ENCODE measurements at regions not wholly inside any gene's neighbourhood (a gene's known extent, or its start where the extent isn't known, plus 50 kb on each side); places are given as distances from the start of the nearest gene placed in this dataset.

DNA sequence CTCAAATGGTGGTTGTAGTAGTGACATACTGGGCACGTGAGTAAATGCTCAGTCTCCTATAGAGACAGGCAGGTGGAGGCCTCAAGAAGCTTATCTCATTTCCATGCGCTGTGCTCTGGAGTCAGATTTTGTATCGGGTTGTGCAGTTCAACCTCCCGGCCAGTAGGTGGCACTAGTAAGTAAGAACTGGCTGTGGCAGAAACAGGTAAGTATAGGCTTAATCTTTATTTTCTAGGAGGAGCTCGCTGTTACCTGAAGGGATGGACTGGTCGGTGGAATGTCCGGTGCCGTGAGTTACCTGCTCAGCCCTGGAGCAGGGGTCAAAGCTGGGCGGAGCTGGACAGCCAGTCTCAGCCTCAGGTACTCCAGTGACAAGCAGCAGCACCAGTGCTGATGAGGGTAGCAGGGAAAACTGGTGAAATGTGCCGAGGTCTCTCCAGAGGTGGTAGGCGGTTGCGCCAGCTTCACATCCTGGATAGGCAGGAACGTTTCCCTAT, 880.1 kb upstream of the SEMA6A start:
- Histone ChIP-seq H3K4me3 (peak overlapping the region; percentile 1; the same call in 1 of the 2 replicates), H3K9ac (ENCODE audit: control insufficient read depth, insufficient read depth, low read length) (no peak overlapping the region), H3K27ac (ENCODE audit: control insufficient read depth, insufficient read depth) (no peak overlapping the region), H3K79me2 (ENCODE audit: control insufficient read depth, insufficient read depth, low read length) (no peaks in the 10 kb centered on the region), H3K4me1 (ENCODE audit: control insufficient read depth, insufficient read depth, low read length) (no peaks in the 10 kb centered on the region), H4K20me1 (ENCODE audit: control insufficient read depth, insufficient read depth) (no peaks in the 10 kb centered on the region), H3K4me2 (ENCODE audit: control insufficient read depth, insufficient read depth) (peak overlapping the region; percentile 46; the same call in 1 of the 2 replicates), H3K36me3 (ENCODE audit: control insufficient read depth in 2 of 2, insufficient read depth in 2 of 2, low read length in 1 of 2) (no peaks in the 10 kb centered on the region), H3K27me3 (replicated peaks in 1 of 2; ENCODE audit: control insufficient read depth in 2 of 2, insufficient read depth in 2 of 2, low read length in 1 of 2) (no peaks in the 10 kb centered on the region), H3K9me3 (replicated peaks; ENCODE audit: control insufficient read depth, insufficient read depth, low read length) (no peaks in the 10 kb centered on the region), H2AFZ (ENCODE audit: control insufficient read depth, low read depth, low read length) (peak overlapping the region; percentile 65)
- ChIA-PET POLR2A (no interaction called here), CTCF (interaction anchor here (0.5 to 2.9 kb wide), 53 partner anchors 10 to 1339 kb away, joined by 3 to 20 read pairs (median 4); no protein-coding TSS in a partner anchor), SMC1A (ENCODE audit: uncharacterized antibody, unreplicated experiment) (interaction anchor here (0.7 to 1.6 kb wide), 8 partner anchors 11 to 1158 kb away, joined by 3 to 6 read pairs (median 3); no protein-coding TSS in a partner anchor), RAD21 (ENCODE audit: unreplicated experiment) (interaction anchor here (0.6 to 1.9 kb wide), 9 partner anchors 14 to 1501 kb away, joined by 3 to 10 read pairs (median 3); partner anchors contain the start of gene SEMA6A)
- peak; percentile 20 for DNase-seq (ENCODE audit: low read depth, low spot score)
- peak; percentile 84 for FAIRE-seq
- WGBS (ENCODE audit: insufficient coverage, insufficient replicate concordance, low lambda C conversion rate, missing lambda C conversion rate), result under 1% methylated on average over 13 of the region's 13 CpGs
- intact Hi-C loops (cut with micrococcal nuclease; ENCODE audit: unreplicated experiment), result loop anchor here (2.0 to 10.0 kb wide), 5 partner anchors 560 to 1503 kb away; partner anchors contain the start of gene SEMA6A
- in situ Hi-C loops (cut with MboI), result loop anchor here (10.0 to 25.0 kb wide), 2 partner anchors 1158 to 1340 kb away; no protein-coding TSS in a partner anchor
- no TSS peak for BruUV-seq (replicated peaks)
- peak; percentile 95 for ATAC-seq
- TF ChIP-seq, protein P1, sequence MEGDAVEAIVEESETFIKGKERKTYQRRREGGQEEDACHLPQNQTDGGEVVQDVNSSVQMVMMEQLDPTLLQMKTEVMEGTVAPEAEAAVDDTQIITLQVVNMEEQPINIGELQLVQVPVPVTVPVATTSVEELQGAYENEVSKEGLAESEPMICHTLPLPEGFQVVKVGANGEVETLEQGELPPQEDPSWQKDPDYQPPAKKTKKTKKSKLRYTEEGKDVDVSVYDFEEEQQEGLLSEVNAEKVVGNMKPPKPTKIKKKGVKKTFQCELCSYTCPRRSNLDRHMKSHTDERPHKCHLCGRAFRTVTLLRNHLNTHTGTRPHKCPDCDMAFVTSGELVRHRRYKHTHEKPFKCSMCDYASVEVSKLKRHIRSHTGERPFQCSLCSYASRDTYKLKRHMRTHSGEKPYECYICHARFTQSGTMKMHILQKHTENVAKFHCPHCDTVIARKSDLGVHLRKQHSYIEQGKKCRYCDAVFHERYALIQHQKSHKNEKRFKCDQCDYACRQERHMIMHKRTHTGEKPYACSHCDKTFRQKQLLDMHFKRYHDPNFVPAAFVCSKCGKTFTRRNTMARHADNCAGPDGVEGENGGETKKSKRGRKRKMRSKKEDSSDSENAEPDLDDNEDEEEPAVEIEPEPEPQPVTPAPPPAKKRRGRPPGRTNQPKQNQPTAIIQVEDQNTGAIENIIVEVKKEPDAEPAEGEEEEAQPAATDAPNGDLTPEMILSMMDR (IDR thresholded peaks at IDR 0.05 in 2 of 3, conservative IDR thresholded peaks at IDR 0.05 in 1 of 3; ENCODE audit: control insufficient read depth in 2 of 3, extremely low read depth in 1 of 3, insufficient read depth in 1 of 3, low read depth in 3 of 3, low read length in 3 of 3), result peak; percentile 80 to 91 (median 87)
- peak; percentile 63 for TF ChIP-seq SMC3 (IDR thresholded peaks at IDR 0.05; ENCODE audit: borderline replicate concordance, low read length)
- TF ChIP-seq BHLHE40 (IDR thresholded peaks at IDR 0.05; ENCODE audit: borderline replicate concordance in 1 of 2, low read depth in 2 of 2, low read length in 1 of 2), result peak; percentile 39 to 66; a peak in 2 of 4 replicates
- peak; percentile 81 for TF ChIP-seq RAD21 (IDR thresholded peaks at IDR 0.05; ENCODE audit: insufficient read depth, low read depth, low read length)
- no peak for TF ChIP-seq RB1 (IDR thresholded peaks at IDR 0.05; ENCODE audit: borderline replicate concordance)

Data from GM12878 (cell line).